Loucy (cell line): ENCODE measurements at regions not wholly inside any gene's neighbourhood (a gene's known extent, or its start where the extent isn't known, plus 50 kb on each side); places are given as distances from the start of the nearest gene placed in this dataset.
A peak's percentile ranks its signal among the peaks of the same experiment; 100 is the strongest.

Source experiments
- H2AFZ ChIP-seq: fragments of 200-600 bp; sonication (generic); 2 replicates; pipeline ENCODE4 v1.6.0; 2016; ENCODE audit warnings: antibody characterized with exemption, mild to moderate bottlenecking, low read length, moderate library complexity
- H3F3A ChIP-seq: fragments of 200-600 bp; 2 replicates; pipeline ENCODE4 v1.6.0; 2016; ENCODE audit warnings: antibody characterized with exemption, low read depth, mild to moderate bottlenecking
- H3K27me3 ChIP-seq: fragments of 200-600 bp; sonication (generic); 2 replicates; pipeline ENCODE4 v1.6.1; 2014; ENCODE audit warnings: low read length, mild to moderate bottlenecking; ENCODE audit not compliant: insufficient read depth, poor library complexity, severe bottlenecking
- H3K36me3 ChIP-seq: fragments of 200-600 bp; sonication (generic); 2 replicates; pipeline ENCODE4 v1.6.1; 2016; ENCODE audit warnings: low read length; ENCODE audit not compliant: insufficient read depth
- H3K4me1 ChIP-seq: fragments of 200-600 bp; sonication (generic); 2 replicates; pipeline ENCODE4 v1.5.1; 2014; ENCODE audit warnings: low read length, mild to moderate bottlenecking; ENCODE audit not compliant: insufficient read depth, poor library complexity, severe bottlenecking
- H3K4me2 ChIP-seq: fragments of 200-600 bp; sonication (generic); 2 replicates; pipeline ENCODE4 v1.6.0; 2014; ENCODE audit warnings: antibody characterized with exemption, low read length, low read depth, mild to moderate bottlenecking; ENCODE audit not compliant: poor library complexity, severe bottlenecking
- H3K4me3 ChIP-seq: fragments of 200-600 bp; sonication (generic); 2 replicates; pipeline ENCODE4 v1.5.1; 2014; ENCODE audit warnings: low read length, mild to moderate bottlenecking, mixed read lengths; ENCODE audit not compliant: poor library complexity, severe bottlenecking
- H3K79me2 ChIP-seq: fragments of 200-600 bp; sonication (generic); 2 replicates; pipeline ENCODE4 v1.6.1; 2014; ENCODE audit warnings: low read length; ENCODE audit not compliant: insufficient read depth
- H3K9ac ChIP-seq: fragments of 200-600 bp; sonication (generic); 2 replicates; pipeline ENCODE4 v1.6.0; 2014; ENCODE audit warnings: mild to moderate bottlenecking, low read depth, low read length, moderate library complexity; ENCODE audit not compliant: poor library complexity, severe bottlenecking
- H3K9me2 ChIP-seq: fragments of 200-600 bp; sonication (generic); replicated peaks from 2 replicates; pipeline ENCODE4 v1.6.1; 2016; ENCODE audit warnings: low read depth, low read length, mixed read lengths
- H3K9me3 ChIP-seq: fragments of 200-600 bp; sonication (generic); 2 replicates; pipeline ENCODE4 v1.6.1; 2014; ENCODE audit warnings: mild to moderate bottlenecking, antibody characterized with exemption, low read length, low read depth; ENCODE audit not compliant: insufficient read depth
- H4K20me1 ChIP-seq: fragments of 200-600 bp; sonication (generic); 2 replicates; pipeline ENCODE4 v1.6.0; 2014; ENCODE audit warnings: antibody characterized with exemption, low read length, mild to moderate bottlenecking; ENCODE audit not compliant: insufficient read depth, poor library complexity, severe bottlenecking
- CTCF ChIP-seq: fragments of 200-600 bp; sonication (generic); conservative IDR thresholded peaks from 2 replicates; pipeline ENCODE4 v1.5.1; 2014; ENCODE audit warnings: mild to moderate bottlenecking, antibody characterized with exemption, low read length
- EZH2phosphoT487 ChIP-seq: fragments of 200-600 bp; IDR thresholded peaks from 2 replicates; pipeline ENCODE4 v1.6.1; 2018; ENCODE audit warnings: antibody characterized with exemption, mild to moderate bottlenecking, moderate library complexity, borderline replicate concordance

DNA sequence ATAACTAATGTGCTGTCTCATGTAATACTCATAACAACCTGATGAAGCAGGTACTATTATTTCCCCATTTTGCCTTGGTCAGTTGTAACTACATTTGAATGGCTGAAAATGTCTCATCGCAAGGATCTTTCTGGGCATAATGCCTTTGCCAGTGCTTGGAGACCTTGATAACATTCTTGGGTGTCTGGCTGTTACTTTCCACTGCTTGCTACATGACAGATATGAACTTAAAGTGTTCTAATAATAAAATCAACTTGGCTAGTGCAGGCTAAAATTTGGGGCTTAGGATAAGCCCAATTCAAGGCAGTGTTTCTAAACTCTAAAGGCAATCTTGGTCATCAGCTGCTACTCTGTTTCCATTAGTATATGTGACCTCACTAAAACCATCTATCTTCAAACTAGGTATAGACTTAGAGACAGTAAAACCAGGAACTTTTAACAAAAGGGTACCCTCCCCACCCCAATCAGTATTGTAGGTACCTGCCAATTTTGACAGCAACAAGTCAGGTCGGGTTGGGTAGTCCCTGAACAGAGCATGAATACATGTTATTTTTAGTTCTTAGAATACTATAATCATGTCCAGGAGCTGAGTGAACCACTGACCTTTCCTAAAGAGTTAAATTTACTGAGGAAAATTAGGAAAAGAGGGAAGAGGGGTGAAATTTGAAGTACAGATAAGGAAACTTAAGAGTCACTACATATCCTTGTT lies 68.2 kb upstream of the AHR start:
- H3K4me1 ChIP-seq = peaks cover 40% of the 10 kb centered on the region
- H3K4me2 ChIP-seq = no peak overlapping the region
- H3K4me3 ChIP-seq = no peak overlapping the region
- no peak overlapping the region; the same call in 1 of the 2 replicates for H2AFZ ChIP-seq
- H3K9ac ChIP-seq = no peak overlapping the region
- TF ChIP-seq EZH2phosphoT487 (no peak), CTCF (no peak)
- no peaks in the 10 kb centered on the region for H4K20me1 ChIP-seq
- H3F3A ChIP-seq = peaks cover 7% of the 10 kb centered on the region; the same call in 1 of the 2 replicates
- no peaks in the 10 kb centered on the region for H3K9me3 ChIP-seq
- H3K36me3 ChIP-seq = no peaks in the 10 kb centered on the region
- H3K27me3 ChIP-seq = no peaks in the 10 kb centered on the region
- H3K9me2 ChIP-seq = no peaks in the 10 kb centered on the region
- H3K79me2 ChIP-seq = no peaks in the 10 kb centered on the region

DNA sequence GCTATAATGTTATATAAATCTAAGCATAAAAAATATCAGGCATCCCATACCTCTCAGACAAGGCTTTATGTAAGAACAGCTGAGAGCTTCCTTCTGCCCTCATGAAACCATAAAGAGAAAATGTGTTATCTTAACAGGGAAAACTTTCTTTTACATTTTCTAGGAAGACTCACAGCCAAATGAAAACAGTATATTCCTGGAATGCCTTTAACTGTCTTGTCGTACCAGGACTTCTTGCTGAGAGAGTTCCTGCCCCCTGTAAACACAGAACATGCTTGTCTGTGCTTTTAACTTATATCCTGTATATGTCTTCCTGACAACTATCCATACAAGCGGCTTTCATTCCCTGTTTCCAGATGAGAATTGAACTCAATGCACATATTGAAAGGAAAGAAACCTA lies 64.8 kb upstream of the AHR start:
- Histone ChIP-seq H3K9ac (peak overlapping the region; percentile 81), H3K27me3 (no peaks in the 10 kb centered on the region), H3K9me2 (no peaks in the 10 kb centered on the region), H3K36me3 (no peaks in the 10 kb centered on the region), H4K20me1 (no peaks in the 10 kb centered on the region), H3K9me3 (no peaks in the 10 kb centered on the region), H3F3A (peaks cover 7% of the 10 kb centered on the region; the same call in 1 of the 2 replicates), H3K79me2 (no peaks in the 10 kb centered on the region), H2AFZ (peak overlapping the region; percentile 62; the same call in 1 of the 2 replicates), H3K4me2 (peak overlapping the region; percentile 87), H3K4me1 (peaks cover 56% of the 10 kb centered on the region), H3K4me3 (peak overlapping the region; percentile 70)
- TF ChIP-seq CTCF (no peak), EZH2phosphoT487 (no peak)

DNA sequence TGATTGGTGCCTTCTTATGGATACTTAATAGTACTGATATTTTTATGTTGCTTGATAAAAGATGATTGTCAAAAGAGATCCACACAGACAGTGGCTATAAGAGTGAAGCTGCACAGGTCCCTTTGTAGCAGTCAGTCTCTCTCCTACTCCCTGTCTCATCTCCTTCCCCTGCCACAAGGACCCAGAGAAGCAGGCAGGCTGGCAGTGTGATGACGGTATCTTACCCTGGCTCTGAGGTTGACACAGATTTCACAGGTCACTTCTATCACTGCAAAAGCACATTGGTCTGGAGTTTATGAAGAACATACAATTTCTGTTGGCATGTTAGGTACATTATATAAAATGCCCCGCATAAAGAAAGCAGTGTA lies 64.4 kb upstream of the AHR start:
- H3K4me1 ChIP-seq = peaks cover 56% of the 10 kb centered on the region
- H4K20me1 ChIP-seq = no peaks in the 10 kb centered on the region
- peak overlapping the region; percentile 81 for H3K9ac ChIP-seq
- H3K4me3 ChIP-seq = peak overlapping the region; percentile 70
- no peaks in the 10 kb centered on the region for H3K9me3 ChIP-seq
- H3K4me2 ChIP-seq = peak overlapping the region; percentile 87
- H3K36me3 ChIP-seq = no peaks in the 10 kb centered on the region
- H3F3A ChIP-seq = peaks cover 7% of the 10 kb centered on the region; the same call in 1 of the 2 replicates
- TF ChIP-seq EZH2phosphoT487 (no peak), CTCF (no peak)
- no peaks in the 10 kb centered on the region for H3K9me2 ChIP-seq
- H3K27me3 ChIP-seq = no peaks in the 10 kb centered on the region
- H3K79me2 ChIP-seq = no peaks in the 10 kb centered on the region
- H2AFZ ChIP-seq = peak overlapping the region; percentile 62; the same call in 1 of the 2 replicates
